Nephron progenitor cell (in vitro differentiated cells): ENCODE measurements at regions not wholly inside any gene's neighbourhood (a gene's known extent, or its start where the extent isn't known, plus 50 kb on each side); places are given as distances from the start of the nearest gene placed in this dataset.

Source experiments
- DNase-seq: peaks from one replicate; pipeline ENCODE4 v3.0.0; 2021
- H3K27ac Mint-ChIP-seq: 2 replicates; pipeline ENCODE4 v1.8.0; 2021; ENCODE audit warnings: mild to moderate bottlenecking, moderate library complexity, mixed read lengths
- H3K27me3 Mint-ChIP-seq: 2 replicates; pipeline ENCODE4 v1.8.0; 2021; ENCODE audit warnings: mild to moderate bottlenecking, low read depth, mixed read lengths; ENCODE audit not compliant: poor library complexity
- H3K36me3 Mint-ChIP-seq: 2 replicates; pipeline ENCODE4 v1.8.0; 2021; ENCODE audit warnings: low read depth, mixed read lengths
- H3K4me1 Mint-ChIP-seq: 2 replicates; pipeline ENCODE4 v1.8.0; 2021; ENCODE audit warnings: mixed read lengths
- H3K4me3 Mint-ChIP-seq: 2 replicates; pipeline ENCODE4 v1.8.0; 2021; ENCODE audit warnings: mild to moderate bottlenecking, moderate library complexity, mixed read lengths
- H3K9me3 Mint-ChIP-seq: 2 replicates; pipeline ENCODE4 v1.8.0; 2021; ENCODE audit warnings: mild to moderate bottlenecking, moderate library complexity, mixed read lengths
- TF ChIP-seq, protein P1 (sequence below): fragments of 200-600 bp; sonication (generic); IDR thresholded peaks from 2 replicates; pipeline ENCODE4 v1.5.0; 2021; ENCODE audit warnings: antibody characterized with exemption

DNA sequence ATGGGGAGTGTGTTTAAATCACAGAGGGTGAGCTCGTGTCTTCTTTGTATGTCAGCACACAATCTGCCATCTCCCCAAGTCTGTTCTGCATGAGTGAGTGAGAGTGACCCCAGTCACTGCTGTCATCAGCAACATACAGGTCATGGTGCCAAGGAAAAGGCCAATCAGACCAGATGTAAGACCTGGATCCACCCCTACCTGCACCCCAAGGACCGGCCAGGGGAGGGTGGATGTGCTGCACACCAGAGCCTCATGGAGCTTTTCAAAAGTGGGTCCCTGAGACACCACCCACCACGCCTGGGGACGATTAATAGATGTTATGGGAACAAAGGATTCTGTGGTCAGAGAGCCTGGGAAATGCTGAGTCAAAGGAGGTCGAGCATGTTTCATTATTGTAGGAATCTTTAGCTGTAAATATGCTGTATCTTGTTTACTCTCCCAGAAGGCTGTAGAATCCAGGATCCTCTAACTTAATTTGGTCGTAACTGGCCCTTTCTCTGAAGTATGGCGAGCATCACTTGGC, 420.5 kb downstream of the RPS24 start:
- peaks cover 46% of the 10 kb centered on the region for H3K4me1 Mint-ChIP-seq
- peaks cover 39% of the 10 kb centered on the region for H3K27me3 Mint-ChIP-seq
- H3K9me3 Mint-ChIP-seq: no peaks in the 10 kb centered on the region
- no peaks in the 10 kb centered on the region for H3K36me3 Mint-ChIP-seq
- H3K4me3 Mint-ChIP-seq: no peak overlapping the region
- no peak for DNase-seq
- no peak overlapping the region for H3K27ac Mint-ChIP-seq
- TF ChIP-seq, protein P1, sequence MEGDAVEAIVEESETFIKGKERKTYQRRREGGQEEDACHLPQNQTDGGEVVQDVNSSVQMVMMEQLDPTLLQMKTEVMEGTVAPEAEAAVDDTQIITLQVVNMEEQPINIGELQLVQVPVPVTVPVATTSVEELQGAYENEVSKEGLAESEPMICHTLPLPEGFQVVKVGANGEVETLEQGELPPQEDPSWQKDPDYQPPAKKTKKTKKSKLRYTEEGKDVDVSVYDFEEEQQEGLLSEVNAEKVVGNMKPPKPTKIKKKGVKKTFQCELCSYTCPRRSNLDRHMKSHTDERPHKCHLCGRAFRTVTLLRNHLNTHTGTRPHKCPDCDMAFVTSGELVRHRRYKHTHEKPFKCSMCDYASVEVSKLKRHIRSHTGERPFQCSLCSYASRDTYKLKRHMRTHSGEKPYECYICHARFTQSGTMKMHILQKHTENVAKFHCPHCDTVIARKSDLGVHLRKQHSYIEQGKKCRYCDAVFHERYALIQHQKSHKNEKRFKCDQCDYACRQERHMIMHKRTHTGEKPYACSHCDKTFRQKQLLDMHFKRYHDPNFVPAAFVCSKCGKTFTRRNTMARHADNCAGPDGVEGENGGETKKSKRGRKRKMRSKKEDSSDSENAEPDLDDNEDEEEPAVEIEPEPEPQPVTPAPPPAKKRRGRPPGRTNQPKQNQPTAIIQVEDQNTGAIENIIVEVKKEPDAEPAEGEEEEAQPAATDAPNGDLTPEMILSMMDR: no peak

DNA sequence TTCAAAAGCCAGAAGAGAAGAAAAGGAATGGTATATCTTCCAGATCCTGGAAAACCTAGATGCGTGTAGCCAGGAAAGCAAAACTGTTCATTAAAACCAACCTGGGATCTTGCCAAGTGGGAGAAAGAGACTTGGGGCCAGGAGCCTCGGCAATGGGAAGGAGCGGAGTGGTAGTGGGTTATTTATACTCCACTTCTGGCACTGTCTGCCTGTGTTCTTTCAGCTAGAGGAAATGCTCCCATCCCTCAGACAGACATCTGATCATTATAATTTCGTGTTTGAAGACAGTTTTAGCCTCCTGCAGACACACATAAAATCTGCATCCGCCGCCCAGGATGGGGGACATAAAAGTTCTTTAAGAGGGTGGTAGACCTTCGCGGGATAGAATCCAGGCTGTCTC, 421.6 kb downstream of the RPS24 start:
- H3K27me3 Mint-ChIP-seq: peaks cover 39% of the 10 kb centered on the region
- H3K9me3 Mint-ChIP-seq: no peaks in the 10 kb centered on the region
- H3K36me3 Mint-ChIP-seq: no peaks in the 10 kb centered on the region
- H3K4me3 Mint-ChIP-seq: no peak overlapping the region
- peak overlapping the region; percentile 47 for H3K27ac Mint-ChIP-seq
- H3K4me1 Mint-ChIP-seq: peaks cover 52% of the 10 kb centered on the region
- DNase-seq: no peak
- TF ChIP-seq, protein P1: no peak

DNA sequence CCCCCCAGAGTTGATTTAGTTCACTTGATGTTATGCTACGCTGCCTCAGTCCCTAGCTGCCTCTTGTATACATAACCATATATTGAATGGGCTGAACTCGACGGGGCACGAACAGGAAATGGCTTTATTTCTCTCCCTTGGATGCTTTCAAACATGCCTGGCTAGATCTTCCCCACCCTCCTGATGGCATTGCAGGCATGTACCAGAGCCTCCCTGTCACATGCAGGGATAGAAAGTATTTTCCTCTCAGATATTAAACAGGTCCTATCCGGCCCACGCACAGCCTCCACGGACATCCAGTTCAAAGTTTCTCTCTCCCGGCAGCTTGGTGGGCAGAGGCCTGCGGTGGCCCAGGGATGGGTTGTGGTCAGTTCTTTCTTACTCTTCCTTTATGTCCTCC, 422.1 kb downstream of the RPS24 start:
- no peaks in the 10 kb centered on the region for H3K9me3 Mint-ChIP-seq
- TF ChIP-seq, protein P1: no peak

DNA sequence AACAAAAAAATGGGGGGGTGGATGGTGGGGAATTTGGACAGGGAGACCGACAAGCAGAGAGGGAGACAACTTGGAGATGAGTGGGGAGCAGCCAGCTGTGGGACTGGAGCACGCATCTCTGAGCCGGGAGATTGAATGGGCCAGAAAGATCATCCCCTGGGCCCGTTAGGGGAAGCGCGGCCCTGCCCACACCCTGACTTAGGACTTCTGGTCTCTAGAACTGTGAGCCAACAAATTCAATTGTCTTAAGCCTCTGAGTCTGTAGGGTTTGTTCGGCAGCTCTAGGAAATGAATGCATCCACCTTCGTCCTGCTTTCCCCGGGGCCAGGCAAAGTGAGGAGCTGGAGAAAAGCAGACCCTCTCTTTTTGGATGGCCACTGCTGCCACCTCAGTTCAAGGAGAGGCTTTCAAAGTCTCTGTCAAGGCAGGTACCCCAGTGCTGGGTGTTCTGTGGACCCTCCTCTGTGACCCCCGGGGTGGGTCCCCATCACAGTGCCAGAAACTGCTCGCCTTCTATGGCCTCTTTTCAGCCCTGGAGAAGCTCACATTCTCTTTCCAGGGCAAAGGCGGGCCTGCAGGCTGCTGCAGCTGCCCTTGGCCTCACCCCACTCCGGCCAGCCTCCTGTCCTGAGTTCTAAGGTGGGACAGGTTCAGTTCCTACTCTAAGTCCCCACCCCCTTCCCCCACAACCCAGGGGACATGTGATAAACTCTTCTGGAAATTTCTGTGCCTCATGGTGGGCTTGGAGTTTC, 423.2 kb downstream of the RPS24 start:
- Mint-ChIP-seq H3K36me3 (no peaks in the 10 kb centered on the region), H3K27me3 (peaks cover 35% of the 10 kb centered on the region), H3K9me3 (no peaks in the 10 kb centered on the region), H3K4me3 (no peak overlapping the region), H3K4me1 (peaks cover 59% of the 10 kb centered on the region), H3K27ac (no peak overlapping the region)
- DNase-seq: no peak
- TF ChIP-seq, protein P1: no peak

More for the DNA sequence above, 422.1 kb downstream of the RPS24 start:
- H3K4me3 Mint-ChIP-seq: no peak overlapping the region
- peaks cover 39% of the 10 kb centered on the region for H3K27me3 Mint-ChIP-seq
- peak overlapping the region; percentile 47 for H3K27ac Mint-ChIP-seq
- peaks cover 54% of the 10 kb centered on the region for H3K4me1 Mint-ChIP-seq
- DNase-seq: no peak
- no peaks in the 10 kb centered on the region for H3K36me3 Mint-ChIP-seq

DNA sequence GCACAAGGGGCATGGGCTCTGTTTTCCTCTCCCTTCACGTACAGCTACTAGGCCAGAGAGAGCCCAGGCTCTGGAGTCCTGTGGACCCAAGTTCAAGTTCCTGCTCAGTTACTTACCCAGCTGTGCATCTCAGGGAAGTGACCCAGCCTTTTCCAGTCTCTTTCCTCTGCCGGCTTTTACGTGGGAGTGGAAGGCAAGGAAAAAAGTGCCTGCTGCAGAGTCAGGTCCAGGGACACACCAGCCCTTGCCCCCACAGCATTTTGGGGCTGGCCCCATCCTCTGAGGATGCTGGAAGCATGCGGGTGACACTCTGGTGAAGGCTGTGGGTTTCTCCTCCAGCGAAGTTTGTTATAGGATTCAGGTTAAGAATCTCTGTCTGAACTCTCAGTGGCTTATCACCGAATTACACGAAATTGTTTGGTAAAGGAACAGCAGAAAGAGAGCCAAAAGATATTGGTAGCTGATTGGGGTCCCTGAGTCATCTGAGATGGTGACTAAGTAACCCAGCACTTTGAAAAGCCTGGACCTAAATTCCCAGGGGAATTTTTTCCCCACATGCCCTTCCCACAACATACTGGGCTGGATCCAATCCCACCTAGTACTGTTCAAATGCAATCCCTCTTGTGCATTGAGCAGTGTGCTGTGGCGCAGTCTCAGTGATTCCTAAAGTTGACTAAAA, 424.3 kb downstream of the RPS24 start:
- Mint-ChIP-seq H3K27me3 (peaks cover 27% of the 10 kb centered on the region), H3K4me1 (peaks cover 64% of the 10 kb centered on the region), H3K9me3 (no peaks in the 10 kb centered on the region), H3K27ac (no peak overlapping the region), H3K4me3 (no peak overlapping the region), H3K36me3 (no peaks in the 10 kb centered on the region)
- TF ChIP-seq, protein P1: no peak
- no peak for DNase-seq
